Testis (tissue), 2 donors: ENCODE measurements at regions not wholly inside any gene's neighbourhood (a gene's known extent, or its start where the extent isn't known, plus 50 kb on each side); places are given as distances from the start of the nearest gene placed in this dataset.

Source experiments
- CTCF ChIP-seq, 3 experiments: fragments of 450-650 bp in 2 of 3; fragments of 200-600 bp in 1 of 3; sonication (generic) in 1 of 3; IDR thresholded peaks; one replicate each; pipeline ENCODE4 v1.5.1; 2016 to 2019; ENCODE audit warnings: antibody characterized with exemption in 3 of 3, mild to moderate bottlenecking in 2 of 3, moderate library complexity in 1 of 3
- POLR2A ChIP-seq: fragments of 450-650 bp; IDR thresholded peaks from one replicate; pipeline ENCODE4 v1.6.1; 2017; ENCODE audit warnings: antibody characterized with exemption, mild to moderate bottlenecking, moderate library complexity

GRCh38 chr15:46956456-46956855 lies 760.8 kb upstream of the SEMA6D start:
- TF ChIP-seq CTCF (IDR thresholded peaks at IDR 0.05) = no peak
- no peak for TF ChIP-seq POLR2A
